HTR-8/SVneo (cell line): ENCODE measurements at regions not wholly inside any gene's neighbourhood (a gene's known extent, or its start where the extent isn't known, plus 50 kb on each side); places are given as distances from the start of the nearest gene placed in this dataset.
"Not testable (repeated sequence)": the region's sequence is repeated elsewhere in the genome, so short reads cannot be mapped to it uniquely, and the experiment has no call there.

Experiments
- DNase-seq: peaks from one replicate; pipeline ENCODE4 v3.0.0; 2011; ENCODE audit warnings: low spot score, mixed read lengths; ENCODE audit not compliant: insufficient read length
- FAIRE-seq: peaks from 2 replicates; lab custom pipeline; 2011; peaks lifted over from hg19 to GRCh38; lab: Jason Lieb, UNC

- DNase-seq (no peak), FAIRE-seq (no peak)
Observed at GRCh38 chr7:4436936-4437335, 245.2 kb upstream of the FOXK1 start.

- no peak for FAIRE-seq
- DNase-seq, result no peak
Observed at GRCh38 chr7:4437916-4438315, 244.2 kb upstream of the FOXK1 start.

GRCh38 chr7:4438723-4439245 lies 243.3 kb upstream of the FOXK1 start:
- DNase-seq (no peak), FAIRE-seq (no peak)

GRCh38 chr7:4439444-4439843 lies 242.7 kb upstream of the FOXK1 start:
- no peak for DNase-seq

DNA sequence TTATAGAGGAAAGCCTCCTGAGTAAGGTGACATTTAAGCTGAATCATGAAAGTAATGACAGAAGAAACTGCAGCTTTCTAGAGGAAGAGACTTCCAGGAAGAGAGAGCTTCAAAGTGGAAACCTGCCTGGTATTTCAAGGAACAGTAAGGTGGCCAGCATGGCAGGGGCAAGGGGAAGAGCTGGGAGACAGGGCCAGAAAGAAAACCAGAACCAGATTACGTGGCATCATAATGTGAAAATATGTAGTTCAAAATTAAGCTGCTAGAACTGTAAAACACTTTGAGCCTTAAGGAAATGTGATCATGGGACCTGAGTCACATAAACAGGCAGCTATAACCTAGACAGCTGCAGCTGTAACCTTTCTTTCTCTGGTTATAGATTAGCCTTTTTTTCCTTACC lies 238.0 kb upstream of the FOXK1 start:
- FAIRE-seq, result no peak

More at GRCh38 chr7:4439444-4439843, 242.7 kb upstream of the FOXK1 start:
- FAIRE-seq, result no peak

GRCh38 chr7:4445777-4446176 lies 236.3 kb upstream of the FOXK1 start:
- DNase-seq, result no peak
- FAIRE-seq, result peak; percentile 99

More for the DNA sequence above, 238.0 kb upstream of the FOXK1 start:
- DNase-seq, result no peak

DNA sequence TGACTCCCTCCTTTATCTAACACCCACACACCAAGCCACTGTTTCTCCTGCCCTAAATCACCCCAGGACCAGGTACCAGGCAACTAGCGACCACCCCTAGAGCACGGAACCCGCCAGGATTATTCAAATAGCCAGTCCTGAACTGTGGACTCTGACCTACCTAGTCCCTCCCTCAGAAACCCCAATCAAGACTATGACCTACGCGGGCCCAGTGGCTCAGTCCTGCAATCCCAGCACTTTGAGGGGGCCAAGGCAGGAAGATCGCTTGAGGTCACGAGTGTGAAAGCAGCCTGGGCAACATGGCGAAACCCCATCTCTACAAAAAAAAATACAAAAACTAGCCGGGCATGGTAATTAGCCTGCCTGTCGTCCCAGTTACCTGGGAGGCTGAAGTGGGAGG lies 232.8 kb upstream of the FOXK1 start:
- no peak for FAIRE-seq
- no peak for DNase-seq

DNA sequence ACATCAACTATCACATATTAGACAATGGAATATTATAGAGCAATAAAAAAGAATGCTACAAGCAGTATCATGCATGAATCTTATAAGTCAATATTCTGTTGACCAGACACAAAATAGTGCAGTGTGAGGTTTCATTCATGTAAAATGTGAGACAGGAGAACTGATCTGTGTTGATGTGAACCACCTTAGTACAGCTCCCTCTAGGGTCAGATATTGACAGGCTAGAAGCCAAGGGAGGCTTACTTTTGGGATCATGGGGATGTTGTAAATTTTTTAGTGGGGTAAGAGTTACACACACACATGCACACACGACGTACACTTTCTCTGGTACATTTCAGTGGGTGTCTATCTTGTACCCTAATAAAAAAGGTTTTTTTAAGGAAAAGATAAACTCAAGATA lies 231.6 kb upstream of the FOXK1 start:
- no peak for DNase-seq
- FAIRE-seq, result no peak

DNA sequence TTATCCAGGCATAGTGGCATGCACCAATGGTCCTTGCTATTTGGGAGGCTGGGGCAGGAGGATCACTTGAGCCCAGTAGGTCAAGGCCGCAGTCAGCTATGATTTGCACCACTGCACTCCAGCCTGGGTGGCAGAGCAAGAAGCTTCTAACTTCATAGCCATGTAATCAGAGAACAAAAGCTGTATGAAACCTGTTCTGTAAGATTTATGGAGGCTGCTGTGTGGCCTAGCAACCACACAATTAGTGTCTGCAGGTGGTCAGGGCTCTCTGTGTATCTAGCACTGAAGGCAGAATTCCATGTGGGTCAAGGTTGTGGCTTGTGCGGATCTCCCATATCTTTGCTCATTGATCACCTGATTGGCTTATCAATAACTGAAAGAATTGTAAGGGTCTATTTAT lies 221.5 kb upstream of the FOXK1 start:
- no peak for FAIRE-seq

DNA sequence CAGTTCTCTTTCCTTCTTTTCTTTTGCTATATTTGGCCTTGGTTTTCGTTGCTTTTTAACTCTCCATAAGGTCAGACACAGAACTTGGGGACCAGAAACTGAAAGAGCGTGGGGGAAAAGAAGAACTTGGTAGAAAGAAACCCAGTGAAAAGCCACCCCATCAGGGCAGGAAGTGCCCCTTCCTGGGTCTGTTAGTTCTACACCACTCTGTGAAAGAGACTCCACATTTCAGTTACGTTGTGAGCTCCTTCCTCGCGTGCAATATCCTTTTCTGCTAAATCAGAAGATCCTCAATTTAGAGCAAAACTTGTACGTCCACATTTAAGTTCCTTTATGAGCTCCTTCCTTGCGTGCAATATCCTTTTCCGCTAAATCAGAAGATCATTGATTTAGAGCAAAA lies 220.6 kb upstream of the FOXK1 start:
- FAIRE-seq (no peak), DNase-seq (no peak)

More for the DNA sequence above, 221.5 kb upstream of the FOXK1 start:
- DNase-seq, result no peak

- DNase-seq (no peak), FAIRE-seq (no peak)
Observed at GRCh38 chr7:4468320-4469102, 213.6 kb upstream of the FOXK1 start.

DNA sequence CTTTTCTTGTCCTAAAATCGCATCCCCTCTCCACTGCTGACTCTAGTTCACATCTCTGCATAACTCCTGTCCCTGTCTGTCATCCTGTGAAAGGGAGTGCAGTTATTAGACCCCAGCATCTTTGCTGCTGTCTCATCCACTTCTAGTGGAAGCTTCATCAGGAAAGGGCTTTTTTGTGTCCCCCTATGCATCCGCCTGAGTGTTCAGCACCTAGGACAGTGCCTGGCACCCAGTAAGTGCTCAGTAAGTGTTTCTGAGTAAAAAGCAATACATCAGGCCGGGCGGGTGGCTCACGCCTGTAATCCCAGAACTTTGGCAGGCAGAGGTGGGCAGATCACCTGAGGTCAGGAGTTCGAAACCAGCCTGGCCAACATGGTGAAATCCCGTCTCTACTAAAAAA lies 211.8 kb upstream of the FOXK1 start:
- DNase-seq (no peak), FAIRE-seq (peak; percentile 48)

DNA sequence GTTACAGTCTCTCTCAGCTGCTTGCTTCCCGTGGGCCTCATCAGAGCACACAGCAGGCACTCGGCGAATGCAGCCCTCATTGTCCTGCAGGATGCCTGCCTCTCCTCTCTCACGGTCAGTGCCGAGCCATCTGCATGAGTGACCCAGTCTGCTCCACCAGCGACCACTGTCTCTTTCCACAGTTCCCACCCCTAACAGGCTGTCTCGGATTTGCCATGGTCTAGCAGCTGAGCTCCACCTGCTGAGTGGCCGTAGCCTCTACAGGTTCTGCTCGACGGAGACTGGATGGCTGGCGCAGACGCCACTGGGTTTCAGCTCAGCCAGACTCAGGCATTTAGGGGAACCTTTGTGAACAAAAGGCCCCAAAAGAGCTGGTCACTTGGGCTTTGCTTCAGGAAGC lies 209.4 kb upstream of the FOXK1 start:
- peak; percentile 16 for FAIRE-seq
- DNase-seq, result no peak

- FAIRE-seq (no peak), DNase-seq (peak; percentile 88)
Observed at GRCh38 chr7:4479367-4480039, 202.6 kb upstream of the FOXK1 start.

- FAIRE-seq, DNase-seq: not testable (repeated sequence)
Observed at GRCh38 chr7:4480131-4480530, 202.0 kb upstream of the FOXK1 start.

GRCh38 chr7:4483851-4484250 lies 198.2 kb upstream of the FOXK1 start:
- FAIRE-seq (no peak), DNase-seq (no peak)

DNA sequence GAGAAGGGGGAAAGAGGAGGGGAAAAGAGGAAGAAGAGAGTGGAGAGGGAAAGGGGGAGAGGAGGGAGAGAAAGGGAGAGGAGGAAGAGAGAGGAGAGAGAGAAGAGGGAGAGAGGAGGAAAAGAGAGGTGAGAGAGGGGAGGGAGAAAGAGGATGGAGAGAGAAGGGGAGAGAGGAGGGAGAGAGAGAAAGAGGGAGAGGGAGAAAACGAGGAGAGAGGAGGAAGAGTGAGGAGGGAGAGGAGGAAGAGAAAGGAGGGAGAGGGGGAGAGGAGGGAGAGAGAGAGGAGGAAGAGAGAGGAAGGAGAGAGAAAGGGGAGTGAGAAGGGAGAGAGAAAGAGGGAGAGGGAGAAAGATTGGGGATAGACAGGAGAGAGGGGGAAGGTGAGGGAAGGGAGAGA lies 197.6 kb upstream of the FOXK1 start:
- FAIRE-seq (no peak), DNase-seq (no peak)

GRCh38 chr7:4486907-4487306 lies 195.2 kb upstream of the FOXK1 start:
- FAIRE-seq (no peak), DNase-seq (no peak)

DNA sequence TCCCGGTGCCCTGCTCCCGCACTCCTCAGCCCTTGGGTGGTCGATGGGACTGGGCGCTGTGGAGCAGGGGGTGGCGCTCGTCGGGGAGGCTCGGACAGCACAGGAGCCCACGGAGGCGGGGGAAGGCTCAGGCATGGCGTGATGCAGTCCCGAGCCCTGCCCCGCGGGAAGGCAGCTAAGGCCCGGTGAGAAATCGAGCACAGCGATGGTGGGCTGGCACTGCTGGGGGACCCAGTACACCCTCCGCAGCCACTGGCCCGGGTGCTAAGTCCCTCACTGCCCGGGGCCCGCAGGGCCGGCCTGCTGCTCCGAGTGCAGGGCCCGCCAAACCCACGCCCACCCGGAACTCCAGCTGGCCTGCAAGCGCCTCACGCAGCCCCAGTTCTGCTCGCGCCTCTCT lies 185.2 kb upstream of the FOXK1 start:
- not testable (repeated sequence) for DNase-seq, FAIRE-seq

DNA sequence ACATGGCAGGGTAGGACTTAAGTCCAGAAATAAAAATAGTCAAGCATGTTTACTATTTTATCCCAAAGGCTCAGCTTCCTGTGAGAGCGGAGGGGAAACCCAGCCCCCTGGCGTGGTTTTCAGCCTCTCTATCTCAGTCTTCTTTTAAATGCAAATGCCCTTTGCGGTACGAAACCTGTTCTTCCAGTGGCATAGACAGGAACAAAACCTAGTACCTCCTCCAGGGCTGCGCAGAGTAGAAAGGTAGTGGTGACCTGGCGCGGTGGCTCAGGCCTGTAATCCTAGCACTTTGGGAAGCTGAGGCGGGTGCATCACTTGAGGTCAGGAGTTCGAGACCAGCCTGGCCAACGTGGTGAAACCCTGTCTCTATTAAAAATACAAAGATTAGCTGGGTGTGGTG lies 181.3 kb upstream of the FOXK1 start:
- no peak for FAIRE-seq
- DNase-seq, result no peak

DNA sequence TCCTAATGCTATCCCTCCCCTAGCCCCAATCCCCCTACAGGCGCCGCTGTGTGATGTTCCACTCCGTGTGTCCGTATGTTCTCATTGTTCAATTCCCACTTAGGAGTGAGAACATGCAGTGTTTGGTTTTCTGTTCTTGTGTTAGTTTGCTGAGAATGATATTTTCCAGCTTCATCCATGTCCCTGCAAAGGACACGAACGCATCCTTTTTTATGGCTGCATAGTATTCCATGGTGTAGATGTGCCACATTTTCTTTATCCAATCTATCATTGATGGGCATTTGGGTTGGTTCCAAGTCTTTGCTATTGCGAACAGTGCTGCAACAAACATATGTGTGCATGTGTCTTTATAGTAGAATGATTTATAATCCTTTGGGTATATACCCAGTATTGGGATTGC lies 174.2 kb upstream of the FOXK1 start:
- FAIRE-seq, DNase-seq: not testable (repeated sequence)
